Epithelial cell of proximal tubule (primary cell): ENCODE measurements at regions not wholly inside any gene's neighbourhood (a gene's known extent, or its start where the extent isn't known, plus 50 kb on each side); places are given as distances from the start of the nearest gene placed in this dataset.
A peak's percentile ranks its signal among the peaks of the same experiment; 100 is the strongest.

ENCODE experiments used
- DNase-seq: peaks from one replicate; pipeline ENCODE4 v3.0.0-alpha.2; 2011; ENCODE audit warnings: low read depth
- H3K4me3 ChIP-seq: 2 replicates; pipeline ENCODE4 v1.5.1; 2011; ENCODE audit warnings: low read depth, mild to moderate bottlenecking, low read length
- CTCF ChIP-seq: conservative IDR thresholded peaks from 2 replicates; pipeline ENCODE4 v1.5.1; 2012; ENCODE audit warnings: low read depth, mild to moderate bottlenecking, low read length

- no peak for DNase-seq
- no peak overlapping the region for H3K4me3 ChIP-seq
- TF ChIP-seq CTCF = no peak
Observed at GRCh38 chr7:121576148-121576917, 180.2 kb upstream of the FAM3C start.

DNA sequence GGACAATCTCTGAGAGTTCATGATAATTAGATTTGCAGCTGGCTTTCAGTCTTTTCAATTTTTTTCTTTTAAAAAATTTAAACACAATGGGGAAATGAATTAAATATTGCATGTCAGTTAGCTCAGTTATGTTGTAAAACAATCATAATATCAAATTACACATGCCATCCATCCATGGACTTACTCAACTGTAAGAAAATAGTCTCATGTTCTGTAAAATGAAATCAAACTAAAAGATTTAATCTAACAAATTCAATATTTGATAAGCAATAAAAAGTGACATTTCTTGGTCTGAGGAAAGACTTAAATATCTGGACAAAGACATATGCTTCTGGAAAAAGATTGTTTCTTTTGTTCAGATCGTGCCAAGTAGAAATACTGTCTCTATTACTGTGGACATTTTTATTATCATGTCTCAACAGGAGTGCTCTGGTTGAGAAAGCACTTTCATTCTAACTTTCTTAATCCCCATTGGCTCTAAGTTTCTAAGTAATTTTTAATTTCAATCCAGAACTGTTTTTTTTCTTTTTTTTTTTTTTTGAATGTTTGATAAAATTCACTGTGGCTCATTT lies 179.2 kb upstream of the FAM3C start:
- no peak for TF ChIP-seq CTCF
- no peak overlapping the region for H3K4me3 ChIP-seq

GRCh38 chr7:121574109-121574508 lies 178.0 kb upstream of the FAM3C start:
- TF ChIP-seq CTCF = no peak
- DNase-seq = no peak
- no peak overlapping the region for H3K4me3 ChIP-seq

More for the DNA sequence above, 179.2 kb upstream of the FAM3C start:
- DNase-seq = no peak

DNA sequence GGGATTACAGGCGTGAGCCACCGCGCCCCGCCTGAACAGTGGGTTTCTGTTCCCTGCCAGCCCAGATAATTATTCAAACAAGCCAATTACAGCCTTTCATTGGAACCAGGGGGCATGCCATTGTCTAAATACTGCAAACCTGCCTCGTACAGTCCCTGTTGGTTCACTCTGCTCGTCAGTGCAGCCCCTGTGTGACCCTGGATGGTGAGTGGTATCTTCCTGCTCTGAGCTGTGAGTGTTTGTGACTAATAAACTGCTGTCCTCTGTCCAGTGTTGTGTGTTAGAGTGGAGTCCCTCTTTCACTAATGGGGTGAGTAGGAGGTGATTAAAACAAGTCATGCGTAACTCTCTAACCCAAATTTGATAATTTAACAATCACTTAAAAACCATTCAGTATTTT lies 176.5 kb upstream of the FAM3C start:
- DNase-seq = no peak
- no peak for TF ChIP-seq CTCF
- no peak overlapping the region for H3K4me3 ChIP-seq

- DNase-seq = no peak
- no peak for TF ChIP-seq CTCF
- H3K4me3 ChIP-seq = no peak overlapping the region
Observed at GRCh38 chr7:121570365-121570764, 174.3 kb upstream of the FAM3C start.

DNA sequence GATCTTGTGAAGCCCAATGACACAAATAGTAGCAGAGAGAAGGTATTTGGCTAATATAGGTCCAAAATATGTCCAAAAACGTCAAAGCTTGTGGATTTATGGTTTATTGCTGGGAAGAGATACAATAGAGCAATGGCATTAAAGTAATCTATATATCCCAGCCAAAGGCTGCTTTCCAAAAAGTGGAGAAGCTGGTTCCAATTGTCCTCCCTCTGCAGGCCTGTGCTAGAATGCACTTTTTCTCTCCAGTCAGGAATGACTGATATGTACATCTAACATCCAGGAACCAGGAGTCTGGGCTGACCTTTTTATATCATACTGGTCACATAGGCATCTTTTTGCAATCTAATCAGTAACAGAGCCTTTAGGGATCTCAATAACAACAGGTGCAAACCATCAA lies 167.1 kb upstream of the FAM3C start:
- DNase-seq = no peak
- TF ChIP-seq CTCF = peak; percentile 55
- no peak overlapping the region for H3K4me3 ChIP-seq

GRCh38 chr7:121562259-121562658 lies 166.2 kb upstream of the FAM3C start:
- no peak for TF ChIP-seq CTCF

More at GRCh38 chr7:121562259-121562658, 166.2 kb upstream of the FAM3C start:
- no peak overlapping the region for H3K4me3 ChIP-seq
- no peak for DNase-seq
